Testis (tissue), 2 donors: ENCODE measurements at regions not wholly inside any gene's neighbourhood (a gene's known extent, or its start where the extent isn't known, plus 50 kb on each side); places are given as distances from the start of the nearest gene placed in this dataset.

Experiments
- POLR2A ChIP-seq: fragments of 450-650 bp; IDR thresholded peaks from one replicate; pipeline ENCODE4 v1.6.1; 2017; ENCODE audit warnings: antibody characterized with exemption, mild to moderate bottlenecking, moderate library complexity
- TF ChIP-seq, protein P1 (sequence below), 3 experiments: fragments of 450-650 bp in 2 of 3; fragments of 200-600 bp in 1 of 3; sonication (generic) in 1 of 3; IDR thresholded peaks; one replicate each; pipeline ENCODE4 v1.5.1; 2016 to 2019; ENCODE audit warnings: antibody characterized with exemption in 3 of 3, mild to moderate bottlenecking in 2 of 3, moderate library complexity in 1 of 3

DNA sequence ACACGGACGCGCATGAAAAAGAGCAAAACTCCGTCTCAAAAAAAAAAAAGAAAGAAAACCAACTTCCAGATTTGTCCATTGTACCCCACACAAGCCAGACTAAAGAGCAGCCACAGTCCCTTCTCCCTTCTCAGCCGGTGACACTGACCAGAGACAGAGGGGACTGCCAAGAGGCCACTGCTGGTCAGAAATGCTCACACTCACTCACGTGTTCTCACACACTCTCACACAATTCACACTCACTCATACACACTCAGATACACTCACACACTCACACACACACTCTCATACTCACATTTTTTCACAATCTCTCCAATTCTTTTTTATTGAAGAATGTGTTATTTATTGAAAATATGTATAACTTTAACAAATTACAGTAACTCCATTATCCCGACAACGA lies 90.8 kb upstream of the RAB4A start:
- TF ChIP-seq, protein P1, sequence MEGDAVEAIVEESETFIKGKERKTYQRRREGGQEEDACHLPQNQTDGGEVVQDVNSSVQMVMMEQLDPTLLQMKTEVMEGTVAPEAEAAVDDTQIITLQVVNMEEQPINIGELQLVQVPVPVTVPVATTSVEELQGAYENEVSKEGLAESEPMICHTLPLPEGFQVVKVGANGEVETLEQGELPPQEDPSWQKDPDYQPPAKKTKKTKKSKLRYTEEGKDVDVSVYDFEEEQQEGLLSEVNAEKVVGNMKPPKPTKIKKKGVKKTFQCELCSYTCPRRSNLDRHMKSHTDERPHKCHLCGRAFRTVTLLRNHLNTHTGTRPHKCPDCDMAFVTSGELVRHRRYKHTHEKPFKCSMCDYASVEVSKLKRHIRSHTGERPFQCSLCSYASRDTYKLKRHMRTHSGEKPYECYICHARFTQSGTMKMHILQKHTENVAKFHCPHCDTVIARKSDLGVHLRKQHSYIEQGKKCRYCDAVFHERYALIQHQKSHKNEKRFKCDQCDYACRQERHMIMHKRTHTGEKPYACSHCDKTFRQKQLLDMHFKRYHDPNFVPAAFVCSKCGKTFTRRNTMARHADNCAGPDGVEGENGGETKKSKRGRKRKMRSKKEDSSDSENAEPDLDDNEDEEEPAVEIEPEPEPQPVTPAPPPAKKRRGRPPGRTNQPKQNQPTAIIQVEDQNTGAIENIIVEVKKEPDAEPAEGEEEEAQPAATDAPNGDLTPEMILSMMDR (IDR thresholded peaks at IDR 0.05), result no peak
- no peak for TF ChIP-seq POLR2A
